H1 (cell line): ENCODE measurements at regions not wholly inside any gene's neighbourhood (a gene's known extent, or its start where the extent isn't known, plus 50 kb on each side); places are given as distances from the start of the nearest gene placed in this dataset.

Source experiments
- ATF2 ChIP-seq: IDR thresholded peaks from 2 replicates; pipeline ENCODE4 v1.6.1; 2012; ENCODE audit warnings: low read length, inconsistent platforms
- ATF3 ChIP-seq: IDR thresholded peaks from 2 replicates; pipeline ENCODE4 v1.6.1; 2011; ENCODE audit warnings: low read depth, mild to moderate bottlenecking, low read length; ENCODE audit not compliant: insufficient read depth
- BACH1 ChIP-seq: IDR thresholded peaks from 2 replicates; pipeline ENCODE4 v1.6.1; 2012; ENCODE audit warnings: low read length, improper control_type of control experiment
- CTCF ChIP-seq, 3 experiments: IDR thresholded peaks; 1 replicate in 2 of 3; 2 replicates in 1 of 3; pipeline versions ENCODE4 v1.5.1 to v1.6.1; 2011; ENCODE audit warnings: low read length in 3 of 3, mild to moderate bottlenecking in 3 of 3, inconsistent platforms in 2 of 3, low read depth in 1 of 3, moderate library complexity in 1 of 3; ENCODE audit not compliant: insufficient read depth in 1 of 3; ENCODE audit errors: control extremely low read depth in 1 of 3
- EZH2 ChIP-seq: fragments of 200-600 bp; sonication (generic); IDR thresholded peaks from 2 replicates; pipeline ENCODE4 v1.7.1; 2012; ENCODE audit warnings: low read depth, mild to moderate bottlenecking, moderate library complexity, low read length, inconsistent platforms; ENCODE audit not compliant: severe bottlenecking
- GTF2F1 ChIP-seq: IDR thresholded peaks from 2 replicates; pipeline ENCODE4 v1.6.1; 2012; ENCODE audit warnings: low read depth, low read length, improper control_type of control experiment, borderline replicate concordance
- JUND ChIP-seq: IDR thresholded peaks from 2 replicates; pipeline ENCODE4 v1.6.1; 2011; ENCODE audit warnings: mild to moderate bottlenecking, improper control_type of control experiment, low read length
- POLR2A ChIP-seq, 2 experiments: IDR thresholded peaks; 1 replicate in 1 of 2; 2 replicates in 1 of 2; pipeline ENCODE4 v1.6.1; 2011; ENCODE audit warnings: low read depth in 2 of 2, low read length in 2 of 2, mild to moderate bottlenecking in 2 of 2; ENCODE audit errors: control extremely low read depth in 1 of 2
- POLR2AphosphoS5 ChIP-seq: IDR thresholded peaks from 2 replicates; pipeline ENCODE4 v1.6.1; 2011; ENCODE audit warnings: low read depth, low read length
- RFX5 ChIP-seq: IDR thresholded peaks from 2 replicates; pipeline ENCODE4 v1.6.1; 2011; ENCODE audit warnings: low read depth, low read length, improper control_type of control experiment, borderline replicate concordance
- SP2 ChIP-seq: IDR thresholded peaks from 2 replicates; pipeline ENCODE4 v1.6.1; 2012; ENCODE audit warnings: mild to moderate bottlenecking, low read length, inconsistent platforms
- USF2 ChIP-seq: IDR thresholded peaks from 2 replicates; pipeline ENCODE4 v1.6.1; 2011; ENCODE audit warnings: low read length, improper control_type of control experiment

GRCh38 chr19:29014857-29015436 is 198.0 kb downstream of the UQCRFS1 start:
- no peak for TF ChIP-seq ATF2
- TF ChIP-seq BACH1, result no peak
- TF ChIP-seq CTCF (IDR thresholded peaks at IDR 0.05; ENCODE audit: control extremely low read depth in 1 of 3, insufficient read depth in 1 of 3, low read depth in 1 of 3, low read length in 3 of 3), result peak in 2 of 3 experiments; percentile 9 to 20; a peak in 1 of 4 replicates
- TF ChIP-seq POLR2A (IDR thresholded peaks at IDR 0.05; ENCODE audit: control extremely low read depth in 1 of 2, low read depth in 2 of 2, low read length in 2 of 2), result no peak
- no peak for TF ChIP-seq POLR2AphosphoS5
- no peak for TF ChIP-seq JUND
- TF ChIP-seq GTF2F1, result no peak
- TF ChIP-seq USF2, result no peak
- no peak for TF ChIP-seq EZH2
- TF ChIP-seq RFX5, result no peak
- no peak for TF ChIP-seq ATF3
- TF ChIP-seq SP2, result no peak
